ENCODE measurements at regions not wholly inside any gene's neighbourhood (a gene's known extent, or its start where the extent isn't known, plus 50 kb on each side); places are given as distances from the start of the nearest gene placed in this dataset.
"Not testable (repeated sequence)": the region's sequence is repeated elsewhere in the genome, so short reads cannot be mapped to it uniquely, and the experiment has no call there.

DNA sequence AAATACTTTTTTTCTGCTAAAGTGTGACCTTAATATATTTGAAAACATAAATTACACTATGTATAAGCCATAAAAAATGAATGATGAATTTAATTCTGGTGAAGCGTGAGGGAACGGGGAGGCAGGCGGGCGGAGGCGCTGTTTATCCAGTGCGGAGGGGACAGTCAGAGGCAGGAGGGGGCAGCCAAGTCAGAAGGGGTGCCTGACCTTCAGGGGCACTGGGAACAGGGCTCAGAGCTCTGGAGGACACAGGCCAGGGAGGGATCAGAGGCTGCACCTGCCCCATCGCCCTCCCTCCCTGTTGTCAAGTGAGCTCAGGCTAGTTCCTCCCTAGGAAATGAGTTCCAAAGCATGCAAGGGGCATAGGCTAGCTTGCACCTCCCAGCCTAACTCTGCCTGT is 82.0 kb upstream of the CASZ1 start:
- no peak for ATAC-seq

DNA sequence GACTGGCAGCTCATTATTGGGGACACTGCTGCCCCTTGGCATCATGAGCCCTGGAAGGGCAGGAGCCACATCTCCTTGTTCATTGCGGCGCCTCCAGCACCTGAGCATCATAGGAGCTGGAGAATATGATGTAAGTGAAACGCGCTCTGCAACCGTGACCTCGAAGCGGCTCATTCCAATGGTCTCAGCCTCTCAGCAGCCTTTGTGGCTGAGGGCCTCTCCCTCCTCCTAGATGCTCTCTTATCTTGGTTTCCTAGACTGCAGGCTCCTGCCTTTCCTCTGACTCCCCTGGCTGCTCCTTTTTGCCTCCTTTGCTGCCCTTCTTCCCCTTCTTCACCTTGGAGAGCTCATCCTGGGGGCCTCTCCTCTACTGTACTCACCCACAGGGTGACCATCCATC is 83.6 kb upstream of the CASZ1 start:
- TF ChIP-seq RARB (CRISPR knock-in tag; IDR thresholded peaks at IDR 0.05) (no peak), OSR1 (CRISPR knock-in tag; IDR thresholded peaks at IDR 0.05) (no peak), ZC3H10 (CRISPR knock-in tag; IDR thresholded peaks at IDR 0.05) (no peak)
- TF ChIP-seq, protein P1, sequence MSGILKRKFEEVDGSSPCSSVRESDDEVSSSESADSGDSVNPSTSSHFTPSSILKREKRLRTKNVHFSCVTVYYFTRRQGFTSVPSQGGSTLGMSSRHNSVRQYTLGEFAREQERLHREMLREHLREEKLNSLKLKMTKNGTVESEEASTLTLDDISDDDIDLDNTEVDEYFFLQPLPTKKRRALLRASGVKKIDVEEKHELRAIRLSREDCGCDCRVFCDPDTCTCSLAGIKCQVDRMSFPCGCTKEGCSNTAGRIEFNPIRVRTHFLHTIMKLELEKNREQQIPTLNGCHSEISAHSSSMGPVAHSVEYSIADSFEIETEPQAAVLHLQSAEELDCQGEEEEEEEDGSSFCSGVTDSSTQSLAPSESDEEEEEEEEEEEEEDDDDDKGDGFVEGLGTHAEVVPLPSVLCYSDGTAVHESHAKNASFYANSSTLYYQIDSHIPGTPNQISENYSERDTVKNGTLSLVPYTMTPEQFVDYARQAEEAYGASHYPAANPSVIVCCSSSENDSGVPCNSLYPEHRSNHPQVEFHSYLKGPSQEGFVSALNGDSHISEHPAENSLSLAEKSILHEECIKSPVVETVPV (CRISPR knock-in tag; IDR thresholded peaks at IDR 0.05), result no peak

More for the DNA sequence above, 82.0 kb upstream of the CASZ1 start:
- TF ChIP-seq, protein P2, sequence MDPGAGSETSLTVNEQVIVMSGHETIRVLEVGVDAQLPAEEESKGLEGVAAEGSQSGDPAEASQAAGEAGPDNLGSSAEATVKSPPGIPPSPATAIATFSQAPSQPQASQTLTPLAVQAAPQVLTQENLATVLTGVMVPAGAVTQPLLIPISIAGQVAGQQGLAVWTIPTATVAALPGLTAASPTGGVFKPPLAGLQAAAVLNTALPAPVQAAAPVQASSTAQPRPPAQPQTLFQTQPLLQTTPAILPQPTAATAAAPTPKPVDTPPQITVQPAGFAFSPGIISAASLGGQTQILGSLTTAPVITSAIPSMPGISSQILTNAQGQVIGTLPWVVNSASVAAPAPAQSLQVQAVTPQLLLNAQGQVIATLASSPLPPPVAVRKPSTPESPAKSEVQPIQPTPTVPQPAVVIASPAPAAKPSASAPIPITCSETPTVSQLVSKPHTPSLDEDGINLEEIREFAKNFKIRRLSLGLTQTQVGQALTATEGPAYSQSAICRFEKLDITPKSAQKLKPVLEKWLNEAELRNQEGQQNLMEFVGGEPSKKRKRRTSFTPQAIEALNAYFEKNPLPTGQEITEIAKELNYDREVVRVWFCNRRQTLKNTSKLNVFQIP (CRISPR knock-in tag; IDR thresholded peaks at IDR 0.05; ENCODE audit: borderline replicate concordance, low read depth), result no peak
- no peak for TF ChIP-seq ARNTL (CRISPR knock-in tag; IDR thresholded peaks at IDR 0.05; ENCODE audit: borderline replicate concordance, low read depth)
- no peak for TF ChIP-seq RARB (CRISPR knock-in tag; IDR thresholded peaks at IDR 0.05)
- TF ChIP-seq ZFP3 (CRISPR knock-in tag; IDR thresholded peaks at IDR 0.05), result no peak
- TF ChIP-seq ZNF565 (CRISPR knock-in tag; conservative IDR thresholded peaks at IDR 0.05; ENCODE audit: low read depth), result no peak

DNA sequence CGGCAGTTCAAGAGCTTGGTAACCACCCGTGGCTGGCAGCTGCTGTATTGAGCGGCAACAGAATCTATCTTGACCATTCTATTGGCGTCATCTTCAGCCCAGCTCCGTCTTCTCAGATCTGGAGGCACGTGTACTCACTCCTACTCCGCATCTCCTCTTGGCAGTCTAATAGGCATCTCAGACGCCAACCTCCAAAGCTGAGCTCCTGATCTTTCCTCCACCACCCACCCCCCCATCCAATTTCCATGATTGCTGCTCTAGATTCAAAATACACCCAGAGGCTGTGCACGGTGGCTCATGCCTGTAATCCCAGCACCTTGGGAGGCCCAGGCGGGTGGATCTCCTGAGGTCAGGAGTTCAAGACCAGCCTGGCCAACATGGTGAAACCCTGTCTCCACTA is 84.6 kb upstream of the CASZ1 start:
- no peak for TF ChIP-seq ARNTL (CRISPR knock-in tag; IDR thresholded peaks at IDR 0.05; ENCODE audit: borderline replicate concordance, low read depth)
- TF ChIP-seq ZFP30 (CRISPR knock-in tag; IDR thresholded peaks at IDR 0.05), result no peak
- TF ChIP-seq, protein P3, sequence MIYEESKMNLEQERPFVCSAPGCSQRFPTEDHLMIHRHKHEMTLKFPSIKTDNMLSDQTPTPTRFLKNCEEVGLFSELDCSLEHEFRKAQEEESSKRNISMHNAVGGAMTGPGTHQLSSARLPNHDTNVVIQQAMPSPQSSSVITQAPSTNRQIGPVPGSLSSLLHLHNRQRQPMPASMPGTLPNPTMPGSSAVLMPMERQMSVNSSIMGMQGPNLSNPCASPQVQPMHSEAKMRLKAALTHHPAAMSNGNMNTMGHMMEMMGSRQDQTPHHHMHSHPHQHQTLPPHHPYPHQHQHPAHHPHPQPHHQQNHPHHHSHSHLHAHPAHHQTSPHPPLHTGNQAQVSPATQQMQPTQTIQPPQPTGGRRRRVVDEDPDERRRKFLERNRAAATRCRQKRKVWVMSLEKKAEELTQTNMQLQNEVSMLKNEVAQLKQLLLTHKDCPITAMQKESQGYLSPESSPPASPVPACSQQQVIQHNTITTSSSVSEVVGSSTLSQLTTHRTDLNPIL (CRISPR knock-in tag; IDR thresholded peaks at IDR 0.05; ENCODE audit: low read depth), result no peak
- no peak for ATAC-seq

More for the DNA sequence above, 83.6 kb upstream of the CASZ1 start:
- no peak for ATAC-seq

DNA sequence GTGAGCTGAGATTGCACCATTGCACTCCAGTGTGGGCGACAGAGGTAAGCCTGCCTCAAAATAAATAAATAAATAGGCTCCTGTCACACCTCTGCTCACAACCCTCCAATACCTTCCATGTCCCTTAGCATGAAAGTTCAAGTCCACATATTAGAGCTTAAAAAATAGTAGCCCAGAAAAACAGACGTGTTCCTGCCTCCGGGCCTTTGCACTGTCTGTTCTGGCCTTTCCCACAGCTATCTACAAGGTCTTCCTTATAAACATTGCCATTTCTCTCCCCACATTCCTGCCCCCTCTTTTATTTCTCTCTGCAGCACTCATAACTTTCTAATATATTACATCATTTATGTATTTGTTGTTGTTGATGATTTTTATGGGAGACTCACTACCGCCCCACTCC is 85.6 kb upstream of the CASZ1 start:
- no peak for ATAC-seq
- TF ChIP-seq ARNTL (CRISPR knock-in tag; IDR thresholded peaks at IDR 0.05; ENCODE audit: borderline replicate concordance, low read depth) (no peak), ESRRG (CRISPR knock-in tag; IDR thresholded peaks at IDR 0.05) (no peak)

DNA sequence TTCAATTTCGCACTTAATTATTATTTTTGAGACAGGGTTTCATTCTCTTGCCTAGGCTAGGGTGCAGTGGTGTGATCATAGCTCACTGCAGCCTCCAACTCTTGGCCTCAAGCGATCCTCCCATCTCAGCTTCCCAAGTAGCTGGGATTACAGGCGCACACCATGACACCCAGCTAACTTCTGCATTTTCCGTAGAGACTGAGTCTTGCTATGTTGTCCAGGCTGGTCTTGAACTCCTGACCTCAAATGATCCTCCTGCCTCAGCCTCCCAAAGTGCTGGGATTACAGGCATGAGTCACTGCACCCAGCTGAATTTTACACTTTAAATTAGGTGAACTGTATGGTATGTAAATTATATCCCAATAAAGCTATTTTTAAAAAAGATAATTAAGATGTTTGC is 90.6 kb upstream of the CASZ1 start:
- ATAC-seq, result not testable (repeated sequence)

DNA sequence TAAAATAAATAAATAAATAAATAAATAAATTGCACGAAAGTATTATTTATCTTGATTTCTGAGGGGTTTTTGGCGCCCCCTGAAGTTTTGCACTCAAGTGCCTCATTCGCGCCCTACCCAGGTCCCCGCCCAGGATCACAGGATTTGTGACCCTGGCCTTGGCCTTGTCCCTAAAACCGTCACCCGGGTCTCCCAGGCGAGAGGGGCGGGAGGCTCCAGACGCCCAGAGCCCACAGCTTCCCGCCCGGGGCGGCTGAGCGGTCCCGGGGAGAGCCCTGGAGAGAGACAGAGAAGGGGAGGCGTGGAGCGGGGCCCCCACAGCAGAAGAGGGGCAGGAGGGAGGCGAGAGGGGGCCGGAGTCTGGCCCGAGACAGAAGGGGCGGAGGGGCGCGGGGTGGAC is 91.8 kb upstream of the CASZ1 start:
- TF ChIP-seq, protein P4, sequence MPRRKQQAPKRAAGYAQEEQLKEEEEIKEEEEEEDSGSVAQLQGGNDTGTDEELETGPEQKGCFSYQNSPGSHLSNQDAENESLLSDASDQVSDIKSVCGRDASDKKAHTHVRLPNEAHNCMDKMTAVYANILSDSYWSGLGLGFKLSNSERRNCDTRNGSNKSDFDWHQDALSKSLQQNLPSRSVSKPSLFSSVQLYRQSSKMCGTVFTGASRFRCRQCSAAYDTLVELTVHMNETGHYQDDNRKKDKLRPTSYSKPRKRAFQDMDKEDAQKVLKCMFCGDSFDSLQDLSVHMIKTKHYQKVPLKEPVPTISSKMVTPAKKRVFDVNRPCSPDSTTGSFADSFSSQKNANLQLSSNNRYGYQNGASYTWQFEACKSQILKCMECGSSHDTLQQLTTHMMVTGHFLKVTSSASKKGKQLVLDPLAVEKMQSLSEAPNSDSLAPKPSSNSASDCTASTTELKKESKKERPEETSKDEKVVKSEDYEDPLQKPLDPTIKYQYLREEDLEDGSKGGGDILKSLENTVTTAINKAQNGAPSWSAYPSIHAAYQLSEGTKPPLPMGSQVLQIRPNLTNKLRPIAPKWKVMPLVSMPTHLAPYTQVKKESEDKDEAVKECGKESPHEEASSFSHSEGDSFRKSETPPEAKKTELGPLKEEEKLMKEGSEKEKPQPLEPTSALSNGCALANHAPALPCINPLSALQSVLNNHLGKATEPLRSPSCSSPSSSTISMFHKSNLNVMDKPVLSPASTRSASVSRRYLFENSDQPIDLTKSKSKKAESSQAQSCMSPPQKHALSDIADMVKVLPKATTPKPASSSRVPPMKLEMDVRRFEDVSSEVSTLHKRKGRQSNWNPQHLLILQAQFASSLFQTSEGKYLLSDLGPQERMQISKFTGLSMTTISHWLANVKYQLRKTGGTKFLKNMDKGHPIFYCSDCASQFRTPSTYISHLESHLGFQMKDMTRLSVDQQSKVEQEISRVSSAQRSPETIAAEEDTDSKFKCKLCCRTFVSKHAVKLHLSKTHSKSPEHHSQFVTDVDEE (CRISPR knock-in tag; IDR thresholded peaks at IDR 0.05), result no peak
- TF ChIP-seq ESRRG (CRISPR knock-in tag; IDR thresholded peaks at IDR 0.05) (no peak), RARB (CRISPR knock-in tag; IDR thresholded peaks at IDR 0.05) (no peak), ZNF8 (CRISPR knock-in tag; IDR thresholded peaks at IDR 0.05) (no peak), ZC3H10 (CRISPR knock-in tag; IDR thresholded peaks at IDR 0.05) (no peak), ISL1 (CRISPR knock-in tag; IDR thresholded peaks at IDR 0.05) (no peak), TCF4 (CRISPR knock-in tag; IDR thresholded peaks at IDR 0.05; ENCODE audit: borderline replicate concordance) (no peak), ZNF565 (CRISPR knock-in tag; conservative IDR thresholded peaks at IDR 0.05; ENCODE audit: low read depth) (no peak), GLIS3 (CRISPR knock-in tag; IDR thresholded peaks at IDR 0.05) (no peak), SNAI2 (CRISPR knock-in tag; IDR thresholded peaks at IDR 0.05) (no peak)
- TF ChIP-seq, protein P3 (CRISPR knock-in tag; IDR thresholded peaks at IDR 0.05; ENCODE audit: low read depth), result no peak
- TF ChIP-seq, protein P1 (CRISPR knock-in tag; IDR thresholded peaks at IDR 0.05), result no peak
- TF ChIP-seq, protein P5, sequence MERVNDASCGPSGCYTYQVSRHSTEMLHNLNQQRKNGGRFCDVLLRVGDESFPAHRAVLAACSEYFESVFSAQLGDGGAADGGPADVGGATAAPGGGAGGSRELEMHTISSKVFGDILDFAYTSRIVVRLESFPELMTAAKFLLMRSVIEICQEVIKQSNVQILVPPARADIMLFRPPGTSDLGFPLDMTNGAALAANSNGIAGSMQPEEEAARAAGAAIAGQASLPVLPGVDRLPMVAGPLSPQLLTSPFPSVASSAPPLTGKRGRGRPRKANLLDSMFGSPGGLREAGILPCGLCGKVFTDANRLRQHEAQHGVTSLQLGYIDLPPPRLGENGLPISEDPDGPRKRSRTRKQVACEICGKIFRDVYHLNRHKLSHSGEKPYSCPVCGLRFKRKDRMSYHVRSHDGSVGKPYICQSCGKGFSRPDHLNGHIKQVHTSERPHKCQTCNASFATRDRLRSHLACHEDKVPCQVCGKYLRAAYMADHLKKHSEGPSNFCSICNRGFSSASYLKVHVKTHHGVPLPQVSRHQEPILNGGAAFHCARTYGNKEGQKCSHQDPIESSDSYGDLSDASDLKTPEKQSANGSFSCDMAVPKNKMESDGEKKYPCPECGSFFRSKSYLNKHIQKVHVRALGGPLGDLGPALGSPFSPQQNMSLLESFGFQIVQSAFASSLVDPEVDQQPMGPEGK (CRISPR knock-in tag; IDR thresholded peaks at IDR 0.05; ENCODE audit: borderline replicate concordance), result no peak
- ATAC-seq, result no peak
